ENCODE measurements at regions not wholly inside any gene's neighbourhood (a gene's known extent, or its start where the extent isn't known, plus 50 kb on each side); places are given as distances from the start of the nearest gene placed in this dataset.
"Not testable (repeated sequence)": the region's sequence is repeated elsewhere in the genome, so short reads cannot be mapped to it uniquely, and the experiment has no call there.

GRCh38 chr14:27642251-27642866 is 1044.5 kb upstream of the NOVA1 start:
- H3K27ac ChIP-seq: no peak overlapping the region
- no peak for DNase-seq (ENCODE audit: low read depth, low spot score)
- H3K9ac ChIP-seq (ENCODE audit: insufficient read length): no peak overlapping the region
- H3K9me3 ChIP-seq (ENCODE audit: low read depth, low read length): no peaks in the 10 kb centered on the region
- TF ChIP-seq FOXP2 (optimal IDR thresholded peaks at IDR 0.05; ENCODE audit: control extremely low read depth, extremely low read length, insufficient read depth) (no peak), POLR2AphosphoS5 (IDR thresholded peaks at IDR 0.05; ENCODE audit: borderline replicate concordance, low read depth, low read length) (no peak), EZH2 (IDR thresholded peaks at IDR 0.05) (no peak)
- no peak overlapping the region for H3K4me3 ChIP-seq
- no peaks in the 10 kb centered on the region for H3K36me3 ChIP-seq (ENCODE audit: insufficient read depth, low read length)

DNA sequence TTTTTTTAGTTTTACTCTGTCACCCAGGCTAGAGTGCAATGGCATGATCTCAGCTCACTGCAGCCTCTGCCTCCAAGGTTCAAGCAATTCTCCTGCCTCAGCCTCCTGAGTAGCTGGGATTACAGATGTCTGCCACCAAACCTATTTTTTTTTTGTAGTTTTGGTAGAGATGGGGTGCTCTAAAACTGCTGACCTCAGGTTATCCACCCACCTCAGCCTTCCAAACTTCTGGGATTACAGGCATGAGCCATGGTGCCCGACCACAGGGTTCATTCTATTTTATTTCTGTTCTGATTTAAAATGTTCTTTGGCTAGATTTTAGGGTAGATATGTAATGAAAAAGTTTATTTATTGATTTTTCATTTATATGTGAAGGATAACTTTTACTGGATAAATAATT is 1062.8 kb upstream of the NOVA1 start:
- TF ChIP-seq FOXP2 (optimal IDR thresholded peaks at IDR 0.05; ENCODE audit: control extremely low read depth, extremely low read length, insufficient read depth) (no peak), POLR2AphosphoS5 (IDR thresholded peaks at IDR 0.05; ENCODE audit: borderline replicate concordance, low read depth, low read length) (no peak), EZH2 (IDR thresholded peaks at IDR 0.05) (no peak)
- no peak overlapping the region for H3K9ac ChIP-seq (ENCODE audit: insufficient read length)
- DNase-seq (ENCODE audit: low read depth, low spot score): no peak
- no peak overlapping the region for H3K27ac ChIP-seq
- H3K4me3 ChIP-seq: no peak overlapping the region
- H3K9me3 ChIP-seq (ENCODE audit: low read depth, low read length): no peaks in the 10 kb centered on the region
- no peaks in the 10 kb centered on the region for H3K36me3 ChIP-seq (ENCODE audit: insufficient read depth, low read length)

- Histone ChIP-seq H3K36me3 (ENCODE audit: insufficient read depth, low read length) (no peaks in the 10 kb centered on the region), H3K9ac (ENCODE audit: insufficient read length) (no peak overlapping the region), H3K4me3 (no peak overlapping the region), H3K9me3 (ENCODE audit: low read depth, low read length) (no peaks in the 10 kb centered on the region), H3K27ac (no peak overlapping the region)
- TF ChIP-seq FOXP2 (optimal IDR thresholded peaks at IDR 0.05; ENCODE audit: control extremely low read depth, extremely low read length, insufficient read depth): no peak
- no peak for TF ChIP-seq EZH2 (IDR thresholded peaks at IDR 0.05)
- TF ChIP-seq POLR2AphosphoS5 (IDR thresholded peaks at IDR 0.05; ENCODE audit: borderline replicate concordance, low read depth, low read length): no peak
- no peak for DNase-seq (ENCODE audit: low read depth, low spot score)
These were observed 1070.7 kb upstream of the NOVA1 start for GRCh38 chr14:27668531-27668930.

- Histone ChIP-seq H3K9me3 (ENCODE audit: low read depth, low read length) (no peaks in the 10 kb centered on the region), H3K4me3 (no peak overlapping the region), H3K27ac (no peak overlapping the region), H3K36me3 (ENCODE audit: insufficient read depth, low read length) (no peaks in the 10 kb centered on the region), H3K9ac (ENCODE audit: insufficient read length) (peak overlapping the region; percentile 10)
- DNase-seq (ENCODE audit: low read depth, low spot score): no peak
- no peak for TF ChIP-seq EZH2 (IDR thresholded peaks at IDR 0.05)
- no peak for TF ChIP-seq POLR2AphosphoS5 (IDR thresholded peaks at IDR 0.05; ENCODE audit: borderline replicate concordance, low read depth, low read length)
- TF ChIP-seq FOXP2 (optimal IDR thresholded peaks at IDR 0.05; ENCODE audit: control extremely low read depth, extremely low read length, insufficient read depth): no peak
These were observed 1074.2 kb upstream of the NOVA1 start for GRCh38 chr14:27672047-27672446.

DNA sequence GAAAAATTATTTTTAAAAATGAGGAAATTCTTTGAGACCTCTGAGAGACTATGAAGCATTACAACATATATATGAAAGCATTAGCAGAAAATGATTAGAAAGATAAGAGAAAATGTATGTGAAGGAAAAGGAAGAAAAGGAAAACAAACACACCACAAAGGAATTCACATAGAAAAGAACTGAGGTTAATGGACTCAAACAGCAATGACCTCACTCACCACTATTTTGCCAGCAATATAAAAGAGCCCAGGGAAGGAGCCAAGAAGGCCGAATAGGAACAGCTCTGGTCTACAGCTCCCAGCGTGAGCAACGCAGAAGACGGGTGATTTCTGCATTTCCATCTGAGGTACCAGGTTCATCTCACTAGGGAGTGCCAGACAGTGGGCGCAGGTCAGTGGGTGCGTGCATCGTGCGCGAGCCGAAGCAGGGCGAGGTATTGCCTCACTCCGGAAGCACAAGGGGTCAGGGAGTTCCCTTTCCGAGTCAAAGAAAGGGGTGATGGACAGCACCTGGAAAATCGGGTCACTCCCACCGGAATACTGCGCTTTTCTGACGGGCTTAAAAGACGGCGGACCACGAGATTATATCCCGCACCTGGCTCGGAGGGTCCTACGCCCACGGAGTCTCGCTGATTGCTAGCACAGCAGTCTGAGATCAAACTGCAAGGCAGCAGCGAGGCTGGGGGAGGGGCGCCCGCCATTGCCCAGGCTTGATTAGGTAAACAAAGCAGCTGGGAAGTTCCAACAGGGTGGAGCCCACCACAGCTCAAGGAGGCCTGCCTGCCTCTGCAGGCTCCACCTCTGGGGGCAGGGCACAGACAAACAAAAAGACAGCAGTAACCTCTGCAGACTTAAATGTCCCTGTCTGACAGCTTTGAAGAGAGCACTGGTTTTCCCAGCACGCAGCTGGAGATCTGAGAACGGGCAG is 1075.2 kb upstream of the NOVA1 start:
- not testable (repeated sequence) for H3K36me3 ChIP-seq (ENCODE audit: insufficient read depth, low read length); H3K27ac ChIP-seq; H3K9me3 ChIP-seq (ENCODE audit: low read depth, low read length); DNase-seq (ENCODE audit: low read depth, low spot score)
- Histone ChIP-seq H3K4me3 (peak overlapping the region; percentile 60), H3K9ac (ENCODE audit: insufficient read length) (peak overlapping the region; percentile 37)

DNA sequence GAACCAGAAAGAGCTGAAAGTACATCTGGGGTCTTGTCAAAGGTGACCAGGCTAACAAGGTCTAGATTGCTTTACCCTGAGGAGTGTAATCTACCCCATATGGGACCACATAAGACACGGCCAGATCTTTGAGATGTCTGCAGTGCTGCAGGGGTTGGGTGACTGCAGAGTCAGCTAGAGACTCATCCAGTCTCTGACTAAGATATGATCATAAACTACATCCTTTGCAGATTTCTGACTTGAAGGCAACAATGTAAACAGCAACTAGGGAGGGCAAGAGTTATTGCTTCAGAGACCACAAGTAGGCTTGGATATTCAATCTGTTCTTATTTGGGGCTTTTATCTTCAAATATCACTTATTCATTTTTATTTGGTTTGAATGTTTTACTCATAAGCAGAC is 1080.5 kb upstream of the FOXG1 start:
- H3K27ac ChIP-seq: no peak overlapping the region
- no peaks in the 10 kb centered on the region for H3K9me3 ChIP-seq (ENCODE audit: low read depth, low read length)
- H3K36me3 ChIP-seq (ENCODE audit: insufficient read depth, low read length): no peaks in the 10 kb centered on the region
- DNase-seq (ENCODE audit: low read depth, low spot score): no peak
- no peak overlapping the region for H3K4me3 ChIP-seq
- no peak for TF ChIP-seq POLR2AphosphoS5 (IDR thresholded peaks at IDR 0.05; ENCODE audit: borderline replicate concordance, low read depth, low read length)
- TF ChIP-seq EZH2 (IDR thresholded peaks at IDR 0.05): no peak
- TF ChIP-seq FOXP2 (optimal IDR thresholded peaks at IDR 0.05; ENCODE audit: control extremely low read depth, extremely low read length, insufficient read depth): no peak
- no peak overlapping the region for H3K9ac ChIP-seq (ENCODE audit: insufficient read length)

DNA sequence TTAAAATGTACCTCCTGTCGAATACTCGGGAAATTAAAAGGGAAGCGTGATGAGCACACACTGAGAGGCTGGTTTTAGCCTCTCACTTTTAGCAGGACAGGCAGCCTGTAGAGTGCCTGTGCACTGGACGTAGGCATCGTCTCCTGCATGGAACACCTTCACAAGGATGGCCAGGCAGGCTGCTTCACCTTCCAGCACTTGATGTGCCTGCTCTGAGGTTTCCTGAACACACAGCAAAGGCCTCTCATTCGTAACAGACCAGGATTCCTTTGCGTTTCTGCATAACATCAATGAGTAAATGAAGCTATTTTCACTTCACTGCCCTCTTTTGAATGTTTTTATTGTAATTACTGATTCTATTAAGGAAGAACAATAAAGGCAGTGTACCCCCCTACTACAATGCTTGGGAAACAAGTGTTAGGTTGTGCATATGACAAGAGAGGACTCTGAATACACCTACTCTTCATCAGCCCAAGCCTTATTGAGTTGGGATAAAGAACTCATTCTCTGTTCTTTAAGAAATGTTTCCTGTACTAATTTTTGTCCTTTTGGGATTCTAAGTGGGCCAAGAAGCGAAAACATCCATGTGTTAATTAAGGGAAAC is 1077.6 kb upstream of the FOXG1 start:
- Histone ChIP-seq H3K9ac (ENCODE audit: insufficient read length) (no peak overlapping the region), H3K9me3 (ENCODE audit: low read depth, low read length) (no peaks in the 10 kb centered on the region), H3K36me3 (ENCODE audit: insufficient read depth, low read length) (no peaks in the 10 kb centered on the region), H3K4me3 (no peak overlapping the region), H3K27ac (no peak overlapping the region)
- TF ChIP-seq POLR2AphosphoS5 (IDR thresholded peaks at IDR 0.05; ENCODE audit: borderline replicate concordance, low read depth, low read length): no peak
- TF ChIP-seq FOXP2 (optimal IDR thresholded peaks at IDR 0.05; ENCODE audit: control extremely low read depth, extremely low read length, insufficient read depth): no peak
- TF ChIP-seq EZH2 (IDR thresholded peaks at IDR 0.05): no peak
- DNase-seq (ENCODE audit: low read depth, low spot score): no peak

- no peak overlapping the region for H3K4me3 ChIP-seq
- DNase-seq (ENCODE audit: low read depth, low spot score): no peak
These were observed 1054.2 kb upstream of the FOXG1 start for GRCh38 chr14:27712364-27712763.

More at GRCh38 chr14:27712364-27712763, 1054.2 kb upstream of the FOXG1 start:
- no peak for TF ChIP-seq POLR2AphosphoS5 (IDR thresholded peaks at IDR 0.05; ENCODE audit: borderline replicate concordance, low read depth, low read length)
- TF ChIP-seq FOXP2 (optimal IDR thresholded peaks at IDR 0.05; ENCODE audit: control extremely low read depth, extremely low read length, insufficient read depth): no peak
- TF ChIP-seq EZH2 (IDR thresholded peaks at IDR 0.05): no peak
- Histone ChIP-seq H3K36me3 (ENCODE audit: insufficient read depth, low read length) (no peaks in the 10 kb centered on the region), H3K9ac (ENCODE audit: insufficient read length) (no peak overlapping the region), H3K27ac (no peak overlapping the region), H3K9me3 (ENCODE audit: low read depth, low read length) (no peaks in the 10 kb centered on the region)
